Pancreas (tissue), 10 donors: ENCODE measurements at regions not wholly inside any gene's neighbourhood (a gene's known extent, or its start where the extent isn't known, plus 50 kb on each side); places are given as distances from the start of the nearest gene placed in this dataset.

Experiments
- ATAC-seq, 4 donors: fragments of 200-7000 bp; cut with Tn5 transposase; one replicate each; pipeline versions ENCODE4 v1.8.0 to v1.9.1; 2020; ENCODE audit warnings: mild to moderate bottlenecking in 4 of 4, moderate library complexity in 4 of 4
- DNase-seq, 6 donors: peaks; one replicate each; pipeline ENCODE4 v3.0.0-alpha.2; 2020
- FAIRE-seq: peaks from 2 replicates; lab custom pipeline; 2012; peaks lifted over from hg19 to GRCh38; lab: Jason Lieb, UNC
- H3K27ac ChIP-seq, 4 donors: fragments of 200-600 bp; sonication (generic); 1 replicate in 3 of 4; 2 replicates in 1 of 4; pipeline versions ENCODE4 v1.5.0 to v1.8.0; 2020
- H3K27me3 ChIP-seq, 4 donors: fragments of 200-600 bp; one replicate each; pipeline ENCODE4 v1.8.0; 2021
- H3K36me3 ChIP-seq, 3 donors: fragments of 200-600 bp; sonication (generic) in 1 of 3; one replicate each; pipeline versions ENCODE4 v1.5.0 to v1.8.0; 2020 to 2021
- H3K4me1 ChIP-seq, 3 donors: fragments of 200-600 bp; one replicate each; pipeline ENCODE4 v1.8.0; 2021
- H3K4me3 ChIP-seq, 4 donors: fragments of 200-600 bp; sonication (generic) in 2 of 4; one replicate each; pipeline versions ENCODE4 v1.5.0 to v1.8.0; 2020 to 2021
- H3K9me3 ChIP-seq, 4 donors: fragments of 200-600 bp; one replicate each; pipeline ENCODE4 v1.8.0; 2021
- CTCF ChIP-seq, 4 donors: fragments of 200-600 bp; sonication (generic) in 3 of 4; IDR thresholded peaks; one replicate each; pipeline versions ENCODE4 v1.5.0 to v1.8.0; 2021; ENCODE audit warnings: antibody characterized with exemption in 4 of 4
- WGBS, 2 donors: extraction: QIAGEN DNeasy Blood & Tissue Kit; methylation state at CpG; one replicate each; pipeline ENCODE4 v1.1.7; 2013; 5-methylcytosine and 5-hydroxymethylcytosine counted together
- intact Hi-C, 3 donors: fragments of 100-400 bp; cut with DNase I; formaldehyde crosslinking; loops; one replicate each; pipeline versions ENCODE4 v1.11.1 to v1.14.2; 2022
- donor health status: healthy with polysubstance abuse.
- donor health status: DM: no; HTN: no; CAD: no; lungs with moderate emphysema.
- donor health status: DM: no; HTN: no; CAD: no.
- donor health status: control.
- donor health status: control.
- donor health status: Bipolar disorder and iron deficiency.
- donor health status: DM: yes; HTN: yes; CAD: no.
- donor health status: DM: no; HTN: no; CAD: no.
- donor health status: DM: no; HTN: no; CAD: no.
- donor health status: DM: yes; HTN: yes; CAD: no.

DNA sequence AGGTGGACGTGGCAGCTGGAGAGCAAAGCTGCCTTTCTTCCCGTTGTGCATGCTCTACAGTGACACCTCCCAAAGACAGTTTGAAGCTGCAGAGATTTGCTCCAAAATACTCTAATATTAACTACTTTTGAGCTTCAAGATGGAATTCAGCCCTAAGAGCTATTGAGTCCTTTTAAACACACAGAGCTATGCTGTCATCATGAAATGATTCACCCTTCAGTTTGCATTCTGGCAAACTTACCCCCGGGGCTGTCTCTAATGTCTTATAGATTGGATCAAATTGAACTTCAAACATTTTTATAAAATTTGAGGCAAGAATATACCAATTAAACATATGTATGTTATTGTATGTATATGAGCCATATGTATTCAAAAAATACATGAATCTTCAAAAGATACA is 110.7 kb upstream of the EFEMP1 start:
- no peak overlapping the region for H3K4me3 ChIP-seq
- no peak for FAIRE-seq

DNA sequence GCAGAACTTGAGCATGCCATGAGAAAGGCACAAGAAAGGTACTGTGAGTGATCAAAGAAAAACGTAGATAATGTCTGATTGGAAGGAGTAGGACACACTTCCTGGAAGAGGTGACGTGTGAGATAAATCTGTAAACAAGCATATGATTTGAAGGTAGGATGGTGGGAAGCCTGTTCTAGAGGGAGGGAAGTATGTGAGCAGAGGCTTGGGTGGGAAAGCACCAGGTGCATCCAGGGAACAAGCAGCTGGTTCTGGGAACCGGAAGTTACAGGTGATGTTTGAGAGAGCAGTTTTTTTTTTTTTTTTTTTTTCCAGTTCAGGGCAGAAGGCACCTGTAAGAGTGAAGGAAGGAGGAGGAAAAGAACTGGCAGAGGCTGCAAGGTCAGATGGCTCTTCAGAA is 116.6 kb upstream of the EFEMP1 start:
- peak; percentile 91 to 93 (median 92) for ATAC-seq
- peak overlapping the region; percentile 55 to 83 (median 76) for H3K27ac ChIP-seq
- 19 to 26% methylated on average over 3 of the region's 3 CpGs for WGBS, 2 donors
- DNase-seq: peak in 5 of 6 donors; percentile 69 to 93 (median 84)
- intact Hi-C loops: no loop called here
- H3K36me3 ChIP-seq: no peaks in the 10 kb centered on the region
- no peak for FAIRE-seq
- H3K4me3 ChIP-seq: no peak overlapping the region
- TF ChIP-seq CTCF (IDR thresholded peaks at IDR 0.05): no peak
- peaks cover 0 to 13% (median 11%) of the 10 kb centered on the region in 3 donors for H3K4me1 ChIP-seq
- H3K27me3 ChIP-seq: no peaks in the 10 kb centered on the region
- H3K9me3 ChIP-seq: no peaks in the 10 kb centered on the region

More for the DNA sequence above, 110.7 kb upstream of the EFEMP1 start:
- DNase-seq (no peak), ATAC-seq (no peak)
- Histone ChIP-seq H3K4me1 (peaks cover 0 to 11% (median 0%) of the 10 kb centered on the region in 3 donors), H3K27me3 (no peaks in the 10 kb centered on the region), H3K9me3 (no peaks in the 10 kb centered on the region), H3K27ac (no peak overlapping the region), H3K36me3 (no peaks in the 10 kb centered on the region)
- WGBS, 2 donors: 52 to 65% methylated on average over 3 of the region's 3 CpGs
- intact Hi-C loops: no loop called here
- TF ChIP-seq CTCF (IDR thresholded peaks at IDR 0.05): no peak

DNA sequence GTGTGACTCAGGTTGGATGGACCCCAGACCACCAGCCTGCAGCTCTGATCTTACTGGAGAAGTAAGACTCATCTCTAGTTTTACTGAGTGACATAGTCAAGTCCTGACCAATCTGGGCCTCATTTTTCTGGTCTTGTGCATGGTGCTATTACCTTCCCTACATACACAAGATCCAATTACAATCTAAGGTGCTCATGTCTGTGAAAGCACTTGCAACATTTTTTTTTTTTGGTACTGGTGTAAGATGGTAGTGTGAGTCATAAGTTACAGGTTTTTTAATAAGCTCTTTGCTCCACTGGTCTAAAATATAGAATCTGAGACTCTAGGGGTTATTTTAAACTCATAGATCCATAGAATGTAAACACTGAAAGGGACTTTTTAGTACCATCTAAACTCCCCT is 117.3 kb upstream of the EFEMP1 start:
- no peak for FAIRE-seq
- ATAC-seq: peak; percentile 17 to 30 (median 26)
- H3K27ac ChIP-seq: peak overlapping the region in 3 of 4 donors; percentile 40 to 83 (median 77)
- H3K9me3 ChIP-seq: no peaks in the 10 kb centered on the region
- intact Hi-C loops: no loop called here
- no peak for TF ChIP-seq CTCF (IDR thresholded peaks at IDR 0.05)
- H3K27me3 ChIP-seq: no peaks in the 10 kb centered on the region
- no peaks in the 10 kb centered on the region for H3K36me3 ChIP-seq
- H3K4me1 ChIP-seq: peaks cover 0 to 13% (median 11%) of the 10 kb centered on the region in 3 donors
- H3K4me3 ChIP-seq: no peak overlapping the region
- no peak for DNase-seq

DNA sequence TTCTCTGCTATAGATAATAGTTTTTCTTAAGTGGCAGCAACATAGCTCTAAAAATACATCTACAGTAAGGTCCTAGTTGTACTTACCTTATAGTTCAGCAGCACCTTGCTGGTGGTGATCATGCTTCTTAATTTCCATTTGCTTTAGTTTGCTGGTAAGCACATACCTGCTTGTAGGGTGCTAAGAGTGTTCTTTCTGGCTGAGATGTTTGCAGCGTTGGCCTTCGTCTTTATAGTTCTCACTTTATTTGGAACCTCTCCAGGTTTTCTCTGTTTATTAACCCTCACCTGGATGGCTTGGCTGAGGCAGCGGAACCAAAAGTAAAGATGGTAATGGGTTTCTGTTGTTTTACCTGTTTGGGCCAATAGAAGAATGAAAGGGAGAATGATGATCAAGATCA is 123.6 kb upstream of the EFEMP1 start:
- no peaks in the 10 kb centered on the region for H3K36me3 ChIP-seq
- DNase-seq (peak in 1 of 6 donors; percentile 33), FAIRE-seq (no peak), ATAC-seq (peak in 3 of 4 donors; percentile 20 to 79 (median 67))
- H3K27me3 ChIP-seq: no peaks in the 10 kb centered on the region
- intact Hi-C loops: no loop called here
- TF ChIP-seq CTCF (IDR thresholded peaks at IDR 0.05): no peak
- no peak overlapping the region for H3K4me3 ChIP-seq
- H3K4me1 ChIP-seq: no peaks in the 10 kb centered on the region
- H3K27ac ChIP-seq: no peak overlapping the region
- WGBS, 2 donors: 31 to 34% methylated on average over 3 of the region's 3 CpGs
- no peaks in the 10 kb centered on the region for H3K9me3 ChIP-seq

DNA sequence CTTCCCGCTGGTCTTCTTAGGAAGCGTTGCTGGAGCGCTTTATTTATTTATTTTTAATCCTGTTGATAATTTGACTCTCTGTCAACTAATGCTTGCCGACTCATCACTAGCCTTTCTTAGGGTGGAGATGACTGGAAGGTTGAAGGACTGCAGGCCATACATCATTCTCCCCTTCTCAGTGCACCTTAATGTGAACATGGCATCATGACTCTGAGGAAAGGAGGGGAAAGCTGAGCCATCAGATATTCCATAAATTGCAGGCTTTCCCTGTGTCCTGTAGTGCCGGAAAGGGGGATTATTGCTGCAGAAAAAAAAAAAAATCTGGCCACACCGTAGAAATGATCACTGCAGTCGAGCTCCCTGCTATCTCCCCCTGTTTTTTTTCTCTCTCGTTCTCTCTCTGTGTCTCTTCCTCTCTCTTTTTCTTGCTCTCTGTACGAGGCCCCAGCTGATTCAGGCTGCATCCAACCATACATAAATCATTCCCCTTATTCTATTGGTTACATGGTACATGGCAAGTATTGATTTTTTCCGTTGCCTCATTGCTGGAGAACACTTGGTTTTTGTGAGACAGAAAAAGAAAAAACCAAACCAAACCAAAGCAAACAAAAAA is 125.8 kb upstream of the EFEMP1 start:
- intact Hi-C loops: no loop called here
- WGBS, 2 donors: 61 to 63% methylated on average over 10 of the region's 10 CpGs
- Histone ChIP-seq H3K27ac (no peak overlapping the region), H3K9me3 (no peaks in the 10 kb centered on the region), H3K4me3 (no peak overlapping the region), H3K27me3 (no peaks in the 10 kb centered on the region), H3K4me1 (no peaks in the 10 kb centered on the region), H3K36me3 (no peaks in the 10 kb centered on the region)
- TF ChIP-seq CTCF (IDR thresholded peaks at IDR 0.05): no peak
- DNase-seq: no peak
- ATAC-seq: no peak
- no peak for FAIRE-seq
